Body of pancreas (tissue), 4 donors: ENCODE measurements at regions not wholly inside any gene's neighbourhood (a gene's known extent, or its start where the extent isn't known, plus 50 kb on each side); places are given as distances from the start of the nearest gene placed in this dataset.

ENCODE experiments used
- ATAC-seq: fragments of 150-250 bp; one replicate; pipeline ENCODE4 v1.9.1; 2016
- DNase-seq, 4 donors: peaks; one replicate each; pipeline ENCODE4 v3.0.0-alpha.2; 2019
- H3K27ac ChIP-seq, 4 donors: fragments of 200-600 bp; sonication (generic); 1 replicate in 3 of 4; 2 replicates in 1 of 4; pipeline versions ENCODE4 v1.5.1 to v1.6.1; 2016 to 2019; ENCODE audit warnings: mild to moderate bottlenecking in 1 of 4, mixed read lengths in 1 of 4, moderate library complexity in 1 of 4
- H3K27me3 ChIP-seq, 2 donors: fragments of 200-600 bp; sonication (generic); one replicate each; pipeline ENCODE4 v1.6.0; 2016; ENCODE audit warnings: mild to moderate bottlenecking in 1 of 2
- H3K36me3 ChIP-seq, 2 donors: fragments of 200-600 bp; sonication (generic); replicated peaks in 1 of 2; 2 replicates each; pipeline ENCODE4 v1.5.1; 2016; ENCODE audit warnings: low read depth in 2 of 2; ENCODE audit not compliant: insufficient read depth in 1 of 2
- H3K4me1 ChIP-seq: fragments of 200-600 bp; sonication (generic); one replicate; pipeline ENCODE4 v1.6.0; 2016
- H3K4me3 ChIP-seq, 2 donors: fragments of 200-600 bp; sonication (generic); 1 replicate in 1 of 2; 2 replicates in 1 of 2; pipeline ENCODE4 v1.5.1; 2016 to 2019
- H3K9me3 ChIP-seq, 3 donors: fragments of 200-600 bp; sonication (generic); 1 replicate in 2 of 3; 2 replicates in 1 of 3; pipeline ENCODE4 v1.5.1; 2016
- POLR2A ChIP-seq, 3 donors: fragments of 450-650 bp; IDR thresholded peaks; one replicate each; pipeline ENCODE4 v1.6.1; 2016; ENCODE audit warnings: antibody characterized with exemption in 3 of 3, mild to moderate bottlenecking in 2 of 3
- WGBS, 2 donors: methylation state at CpG; one replicate each; pipeline ENCODE4 v1.1.5; 2017; 5-methylcytosine and 5-hydroxymethylcytosine counted together
- intact Hi-C: fragments of 100-400 bp; cut with DNase I; formaldehyde crosslinking; loops from one replicate; pipeline ENCODE4 v1.15.1; 2023
- TF ChIP-seq, protein P1 (sequence below), 7 experiments: fragments of 450-650 bp in 4 of 7; fragments of 200-600 bp in 3 of 7; sonication (generic) in 3 of 7; IDR thresholded peaks; one replicate each; pipeline ENCODE4 v1.5.1; 2016 to 2019; ENCODE audit warnings: antibody characterized with exemption in 7 of 7

DNA sequence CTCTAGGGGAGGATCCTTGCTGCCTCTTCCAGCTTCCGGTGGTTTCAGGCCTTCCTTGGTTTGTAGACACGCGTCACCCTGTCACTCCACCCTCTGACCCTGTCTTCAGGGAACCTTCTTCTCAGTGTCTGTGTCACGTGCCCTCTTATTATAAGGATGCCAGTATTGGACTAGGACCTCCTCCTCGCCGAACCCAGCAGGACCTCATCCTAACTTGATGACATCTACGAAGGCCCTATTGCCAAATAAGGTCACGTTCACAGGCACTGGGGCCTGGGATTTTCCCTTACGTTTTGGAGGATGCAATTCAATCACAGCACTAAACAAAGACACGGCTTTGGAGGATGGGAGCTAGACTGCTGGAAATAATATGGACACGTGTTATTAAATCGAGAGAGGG lies 408.7 kb downstream of the BRD1 start:
- no peaks in the 10 kb centered on the region for H3K4me1 ChIP-seq
- ATAC-seq, result no peak
- no peak overlapping the region for H3K4me3 ChIP-seq
- WGBS, 2 donors, result 53 to 70% methylated on average over 12 of the region's 12 CpGs
- TF ChIP-seq, protein P1, sequence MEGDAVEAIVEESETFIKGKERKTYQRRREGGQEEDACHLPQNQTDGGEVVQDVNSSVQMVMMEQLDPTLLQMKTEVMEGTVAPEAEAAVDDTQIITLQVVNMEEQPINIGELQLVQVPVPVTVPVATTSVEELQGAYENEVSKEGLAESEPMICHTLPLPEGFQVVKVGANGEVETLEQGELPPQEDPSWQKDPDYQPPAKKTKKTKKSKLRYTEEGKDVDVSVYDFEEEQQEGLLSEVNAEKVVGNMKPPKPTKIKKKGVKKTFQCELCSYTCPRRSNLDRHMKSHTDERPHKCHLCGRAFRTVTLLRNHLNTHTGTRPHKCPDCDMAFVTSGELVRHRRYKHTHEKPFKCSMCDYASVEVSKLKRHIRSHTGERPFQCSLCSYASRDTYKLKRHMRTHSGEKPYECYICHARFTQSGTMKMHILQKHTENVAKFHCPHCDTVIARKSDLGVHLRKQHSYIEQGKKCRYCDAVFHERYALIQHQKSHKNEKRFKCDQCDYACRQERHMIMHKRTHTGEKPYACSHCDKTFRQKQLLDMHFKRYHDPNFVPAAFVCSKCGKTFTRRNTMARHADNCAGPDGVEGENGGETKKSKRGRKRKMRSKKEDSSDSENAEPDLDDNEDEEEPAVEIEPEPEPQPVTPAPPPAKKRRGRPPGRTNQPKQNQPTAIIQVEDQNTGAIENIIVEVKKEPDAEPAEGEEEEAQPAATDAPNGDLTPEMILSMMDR (IDR thresholded peaks at IDR 0.05), result no peak
- TF ChIP-seq POLR2A (IDR thresholded peaks at IDR 0.05), result no peak
- intact Hi-C loops, result loop anchor here (10.0 kb wide), 1 partner anchor 64 kb away; no protein-coding TSS in a partner anchor
- H3K36me3 ChIP-seq, result no peaks in the 10 kb centered on the region
- no peak for DNase-seq
- H3K27ac ChIP-seq, result no peak overlapping the region
- peaks cover 0 to 4% (median 0%) of the 10 kb centered on the region in 3 donors for H3K9me3 ChIP-seq
- no peaks in the 10 kb centered on the region for H3K27me3 ChIP-seq

DNA sequence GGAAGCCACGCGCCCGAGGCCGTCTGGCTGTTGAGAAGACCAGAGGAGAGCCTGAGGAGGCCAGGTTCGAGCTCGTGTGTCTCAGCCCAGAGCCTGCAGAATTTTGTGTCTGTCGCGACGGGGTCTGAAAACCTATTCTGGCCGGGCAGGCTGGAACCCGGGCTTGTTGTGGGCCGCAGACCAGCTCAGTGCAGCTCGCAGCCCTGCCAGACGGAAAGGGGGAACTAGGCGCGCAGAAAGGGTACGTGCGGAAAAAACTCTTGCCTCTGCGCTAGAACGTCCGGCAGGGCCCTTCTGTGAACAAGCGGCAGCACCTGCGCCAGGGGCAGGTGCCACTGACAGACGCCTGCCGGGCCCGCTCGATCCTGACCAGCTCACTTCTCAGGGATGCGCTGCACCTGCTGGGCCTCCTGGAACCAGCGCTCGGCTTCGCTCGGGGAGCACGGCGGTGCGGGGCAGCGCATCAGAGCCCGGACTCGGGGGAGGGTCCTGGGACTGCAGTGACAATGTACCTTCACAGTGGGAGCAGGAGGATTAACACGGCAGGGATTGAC lies 409.3 kb downstream of the BRD1 start:
- H3K4me3 ChIP-seq, result no peak overlapping the region
- H3K4me1 ChIP-seq, result no peaks in the 10 kb centered on the region
- WGBS, 2 donors, result 76 to 77% methylated on average over 33 to 39 of the region's 39 CpGs
- H3K9me3 ChIP-seq, result peaks cover 0 to 4% (median 0%) of the 10 kb centered on the region in 3 donors
- TF ChIP-seq, protein P1 (IDR thresholded peaks at IDR 0.05), result no peak
- no peak for TF ChIP-seq POLR2A (IDR thresholded peaks at IDR 0.05)
- no peaks in the 10 kb centered on the region for H3K27me3 ChIP-seq
- DNase-seq (no peak), ATAC-seq (no peak)
- intact Hi-C loops, result loop anchor here (10.0 kb wide), 1 partner anchor 64 kb away; no protein-coding TSS in a partner anchor
- no peaks in the 10 kb centered on the region for H3K36me3 ChIP-seq
- no peak overlapping the region for H3K27ac ChIP-seq

DNA sequence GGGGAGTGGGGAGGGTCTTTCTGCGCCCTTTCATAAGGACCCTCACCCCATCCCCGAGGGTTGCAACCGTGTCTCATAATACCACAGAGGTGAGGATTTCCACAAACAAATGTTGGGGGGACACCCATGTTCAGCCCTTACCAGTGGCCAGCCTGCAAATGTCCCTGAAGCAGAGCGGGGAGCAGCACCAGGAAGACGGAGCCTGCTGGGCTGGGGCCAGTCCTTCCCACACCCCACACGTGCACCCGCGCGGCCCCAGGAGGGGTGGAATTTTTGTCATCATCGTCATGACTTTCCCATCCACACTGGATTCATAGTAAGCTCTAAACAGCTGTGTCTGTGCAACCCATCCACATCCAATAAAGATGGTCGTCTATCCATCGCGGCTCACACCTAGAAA lies 409.8 kb downstream of the BRD1 start:
- TF ChIP-seq, protein P1 (IDR thresholded peaks at IDR 0.05), result no peak
- no peak for TF ChIP-seq POLR2A (IDR thresholded peaks at IDR 0.05)
- Histone ChIP-seq H3K27me3 (no peaks in the 10 kb centered on the region), H3K4me1 (no peaks in the 10 kb centered on the region), H3K4me3 (no peak overlapping the region), H3K27ac (no peak overlapping the region), H3K36me3 (no peaks in the 10 kb centered on the region), H3K9me3 (peaks cover 0 to 4% (median 0%) of the 10 kb centered on the region in 3 donors)
- DNase-seq (no peak), ATAC-seq (no peak)
- 68 to 80% methylated on average over 12 to 13 of the region's 13 CpGs for WGBS, 2 donors
- intact Hi-C loops, result loop anchor here (10.0 kb wide), 1 partner anchor 63 kb away; no protein-coding TSS in a partner anchor

DNA sequence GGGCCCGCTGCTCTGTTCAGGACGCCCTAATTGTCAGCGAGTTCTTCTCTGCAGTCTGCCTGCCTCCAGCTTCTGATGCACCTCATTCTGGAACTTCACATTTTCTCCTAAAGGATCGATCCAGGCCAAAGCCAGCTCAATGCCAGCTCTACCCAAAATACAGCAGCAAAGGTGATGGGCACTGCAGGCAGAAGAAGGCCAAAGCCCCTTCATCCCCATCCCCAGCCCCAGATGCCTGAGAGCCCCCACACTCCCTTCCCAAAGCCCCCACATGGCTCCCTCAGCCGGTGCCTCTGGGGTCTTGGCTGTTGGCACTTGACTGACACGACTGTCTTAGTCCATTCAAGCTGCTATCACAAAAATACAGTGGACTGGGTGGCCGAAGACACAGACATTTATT lies 410.3 kb downstream of the BRD1 start:
- H3K4me1 ChIP-seq, result no peaks in the 10 kb centered on the region
- intact Hi-C loops, result loop anchor here (10.0 kb wide), 1 partner anchor 63 kb away; no protein-coding TSS in a partner anchor
- ATAC-seq (no peak), DNase-seq (no peak)
- 60 to 68% methylated on average over 7 of the region's 7 CpGs for WGBS, 2 donors
- H3K36me3 ChIP-seq, result no peaks in the 10 kb centered on the region
- no peak overlapping the region for H3K27ac ChIP-seq
- no peaks in the 10 kb centered on the region for H3K27me3 ChIP-seq
- no peak overlapping the region for H3K4me3 ChIP-seq
- no peak for TF ChIP-seq POLR2A (IDR thresholded peaks at IDR 0.05)
- TF ChIP-seq, protein P1 (IDR thresholded peaks at IDR 0.05), result no peak
- peaks cover 0 to 4% (median 0%) of the 10 kb centered on the region in 3 donors for H3K9me3 ChIP-seq
